Activated effector memory CD4-positive, alpha-beta T cell treated with anti-CD3 and anti-CD28 coated beads, Interleukin-2, amount 50 U/mL, for 16 hours (primary cell): ENCODE measurements at regions not wholly inside any gene's neighbourhood (a gene's known extent, or its start where the extent isn't known, plus 50 kb on each side); places are given as distances from the start of the nearest gene placed in this dataset.

Experiments used
- DNase-seq: peaks from one replicate; pipeline ENCODE4 v3.0.0-alpha.2; 2020

GRCh38 chr18:78856569-78857313 is 122.9 kb upstream of the SALL3 start:
- no peak for DNase-seq

- DNase-seq: no peak
Observed at GRCh38 chr18:78857314-78858150, 122.1 kb upstream of the SALL3 start.

- DNase-seq: no peak
Observed at GRCh38 chr18:78859686-78860085, 119.9 kb upstream of the SALL3 start.

GRCh38 chr18:78860117-78860516 is 119.5 kb upstream of the SALL3 start:
- DNase-seq: no peak

GRCh38 chr18:78861116-78861515 is 118.5 kb upstream of the SALL3 start:
- no peak for DNase-seq

GRCh38 chr18:78861706-78862105 is 117.9 kb upstream of the SALL3 start:
- DNase-seq: no peak

GRCh38 chr18:78862395-78862794 is 117.2 kb upstream of the SALL3 start:
- no peak for DNase-seq

- no peak for DNase-seq
Observed at GRCh38 chr18:78865056-78865598, 114.5 kb upstream of the SALL3 start.

- no peak for DNase-seq
Observed at GRCh38 chr18:78865771-78866310, 113.8 kb upstream of the SALL3 start.

GRCh38 chr18:78867131-78867530 is 112.5 kb upstream of the SALL3 start:
- no peak for DNase-seq

- no peak for DNase-seq
Observed at GRCh38 chr18:78868330-78869316, 111.0 kb upstream of the SALL3 start.

GRCh38 chr18:78871618-78872017 is 108.0 kb upstream of the SALL3 start:
- no peak for DNase-seq

GRCh38 chr18:78873926-78874500 is 105.6 kb upstream of the SALL3 start:
- DNase-seq: no peak

- DNase-seq: peak; percentile 65
Observed at GRCh38 chr18:78875016-78875777, 104.4 kb upstream of the SALL3 start.

GRCh38 chr18:78875778-78876650 is 103.6 kb upstream of the SALL3 start:
- no peak for DNase-seq

- no peak for DNase-seq
Observed at GRCh38 chr18:78876868-78877267, 102.8 kb upstream of the SALL3 start.

- DNase-seq: peak; percentile 55
Observed at GRCh38 chr18:78878335-78878734, 101.3 kb upstream of the SALL3 start.

- DNase-seq: peak; percentile 31
Observed at GRCh38 chr18:78879072-78879883, 100.3 kb upstream of the SALL3 start.

- no peak for DNase-seq
Observed at GRCh38 chr18:78882585-78882984, 97.0 kb upstream of the SALL3 start.
